ENCODE measurements at regions not wholly inside any gene's neighbourhood (a gene's known extent, or its start where the extent isn't known, plus 50 kb on each side); places are given as distances from the start of the nearest gene placed in this dataset.
"Not testable (repeated sequence)": the region's sequence is repeated elsewhere in the genome, so short reads cannot be mapped to it uniquely, and the experiment has no call there.

- Histone ChIP-seq H3K4me1 (ENCODE audit: control insufficient read depth, insufficient read depth, low read length, poor library complexity, severe bottlenecking) (no peaks in the 10 kb centered on the region), H3K27ac (ENCODE audit: insufficient read depth, low read length, poor library complexity, severe bottlenecking) (no peak overlapping the region), H3K27me3 (replicated peaks; ENCODE audit: control insufficient read depth, insufficient read depth, low read length, poor library complexity, severe bottlenecking) (no peaks in the 10 kb centered on the region), H3K4me3 (ENCODE audit: insufficient read depth, low read depth, low read length, poor library complexity, severe bottlenecking) (no peak overlapping the region), H3K9me3 (ENCODE audit: control insufficient read depth, low read length) (no peaks in the 10 kb centered on the region), H3K36me3 (ENCODE audit: control insufficient read depth, insufficient read depth, low read length) (no peaks in the 10 kb centered on the region)
- no peak for DNase-seq
These were observed 1111.0 kb upstream of the SLC39A10 start for GRCh38 chr2:194545978-194546377.

DNA sequence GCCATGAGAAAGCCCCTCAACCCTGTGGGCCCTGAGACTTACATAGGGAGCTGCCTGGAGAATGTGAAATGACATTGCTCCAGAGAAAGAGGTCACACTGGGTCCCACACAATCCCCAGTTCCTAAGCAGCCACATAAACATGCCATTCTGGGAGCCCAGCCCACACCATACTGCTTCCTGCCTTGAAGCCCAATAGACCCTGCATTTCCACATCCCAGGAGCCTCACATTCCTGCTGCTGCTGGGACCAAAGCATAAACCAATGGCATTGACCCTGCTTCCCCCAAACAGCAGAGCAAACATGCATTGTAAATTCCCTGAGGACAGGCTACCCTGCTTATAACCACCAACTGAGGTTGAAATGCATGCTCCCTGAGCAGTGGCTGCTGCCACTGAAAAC, 1117.6 kb upstream of the SLC39A10 start:
- Histone ChIP-seq H3K4me3 (ENCODE audit: insufficient read depth, low read depth, low read length, poor library complexity, severe bottlenecking) (no peak overlapping the region), H3K4me1 (ENCODE audit: control insufficient read depth, insufficient read depth, low read length, poor library complexity, severe bottlenecking) (no peaks in the 10 kb centered on the region), H3K27me3 (replicated peaks; ENCODE audit: control insufficient read depth, insufficient read depth, low read length, poor library complexity, severe bottlenecking) (no peaks in the 10 kb centered on the region), H3K36me3 (ENCODE audit: control insufficient read depth, insufficient read depth, low read length) (no peaks in the 10 kb centered on the region), H3K27ac (ENCODE audit: insufficient read depth, low read length, poor library complexity, severe bottlenecking) (no peak overlapping the region), H3K9me3 (ENCODE audit: control insufficient read depth, low read length) (no peaks in the 10 kb centered on the region)
- DNase-seq: no peak

DNA sequence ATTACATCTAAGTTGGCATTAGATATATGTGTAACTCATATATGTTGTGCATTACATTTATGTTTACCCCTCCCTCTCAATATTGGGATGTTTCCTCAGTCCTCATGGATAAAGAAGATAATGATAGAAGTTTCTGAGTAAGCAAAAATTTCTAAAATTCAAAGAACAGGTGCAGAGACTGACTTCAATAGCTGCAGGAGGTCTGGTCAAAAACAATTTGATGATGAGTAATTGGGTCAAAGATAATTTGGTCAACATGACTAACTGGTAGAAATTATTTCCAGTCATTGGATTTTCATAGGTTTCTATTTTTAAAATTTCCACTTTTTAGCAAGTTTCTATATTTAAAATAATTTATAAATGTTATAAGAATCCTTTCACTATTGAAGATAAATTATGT, 1130.9 kb upstream of the SLC39A10 start:
- no peaks in the 10 kb centered on the region for H3K27me3 ChIP-seq (replicated peaks; ENCODE audit: control insufficient read depth, insufficient read depth, low read length, poor library complexity, severe bottlenecking)
- H3K27ac ChIP-seq (ENCODE audit: insufficient read depth, low read length, poor library complexity, severe bottlenecking): no peak overlapping the region
- H3K4me3 ChIP-seq (ENCODE audit: insufficient read depth, low read depth, low read length, poor library complexity, severe bottlenecking): no peak overlapping the region

DNA sequence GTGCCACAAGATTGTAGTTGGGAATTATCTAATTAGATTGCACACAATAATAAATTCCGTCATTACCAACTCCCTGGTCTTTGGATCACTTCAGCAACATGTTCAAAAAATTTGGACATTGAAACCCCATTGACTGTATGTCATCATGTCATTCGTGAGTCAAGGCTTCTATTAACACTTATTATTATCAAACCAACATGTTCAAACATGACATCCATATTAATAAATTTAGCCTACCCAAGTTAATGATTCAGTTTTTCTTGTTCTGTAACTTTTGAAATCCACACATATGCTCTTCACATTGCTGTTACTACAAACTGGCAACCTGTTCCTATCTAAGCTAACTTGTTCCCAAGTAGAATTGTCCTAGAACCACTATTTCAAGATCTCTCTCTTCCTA, 1142.7 kb upstream of the SLC39A10 start:
- Histone ChIP-seq H3K27me3 (replicated peaks; ENCODE audit: control insufficient read depth, insufficient read depth, low read length, poor library complexity, severe bottlenecking) (no peaks in the 10 kb centered on the region), H3K4me3 (ENCODE audit: insufficient read depth, low read depth, low read length, poor library complexity, severe bottlenecking) (no peak overlapping the region), H3K36me3 (ENCODE audit: control insufficient read depth, insufficient read depth, low read length) (no peaks in the 10 kb centered on the region), H3K27ac (ENCODE audit: insufficient read depth, low read length, poor library complexity, severe bottlenecking) (no peak overlapping the region), H3K4me1 (ENCODE audit: control insufficient read depth, insufficient read depth, low read length, poor library complexity, severe bottlenecking) (no peaks in the 10 kb centered on the region), H3K9me3 (ENCODE audit: control insufficient read depth, low read length) (no peaks in the 10 kb centered on the region)
- no peak for DNase-seq

More for the DNA sequence above, 1130.9 kb upstream of the SLC39A10 start:
- Histone ChIP-seq H3K36me3 (ENCODE audit: control insufficient read depth, insufficient read depth, low read length) (no peaks in the 10 kb centered on the region), H3K4me1 (ENCODE audit: control insufficient read depth, insufficient read depth, low read length, poor library complexity, severe bottlenecking) (no peaks in the 10 kb centered on the region), H3K9me3 (ENCODE audit: control insufficient read depth, low read length) (no peaks in the 10 kb centered on the region)
- DNase-seq: no peak

DNA sequence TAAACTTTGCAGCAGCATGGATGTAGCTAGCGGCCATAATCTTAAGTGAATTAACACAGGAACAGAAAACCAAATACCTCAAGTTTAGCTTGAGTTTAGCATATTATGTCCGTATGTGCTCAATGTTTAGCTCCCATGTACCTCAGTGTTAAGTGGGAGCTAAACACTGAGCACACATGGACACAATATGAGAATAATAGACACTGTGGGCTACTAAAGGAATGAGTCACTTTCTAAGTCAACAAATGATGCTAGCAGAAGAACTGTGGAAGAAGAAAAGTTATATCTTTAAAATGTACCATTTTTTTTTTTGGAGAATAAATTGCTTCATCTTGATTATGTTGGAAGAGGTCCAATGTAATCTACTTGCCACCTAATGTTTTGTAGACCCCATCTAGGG, 1146.0 kb upstream of the SLC39A10 start:
- H3K9me3 ChIP-seq (ENCODE audit: control insufficient read depth, low read length); H3K4me1 ChIP-seq (ENCODE audit: control insufficient read depth, insufficient read depth, low read length, poor library complexity, severe bottlenecking); H3K27ac ChIP-seq (ENCODE audit: insufficient read depth, low read length, poor library complexity, severe bottlenecking); H3K27me3 ChIP-seq (replicated peaks; ENCODE audit: control insufficient read depth, insufficient read depth, low read length, poor library complexity, severe bottlenecking); H3K4me3 ChIP-seq (ENCODE audit: insufficient read depth, low read depth, low read length, poor library complexity, severe bottlenecking); DNase-seq; H3K36me3 ChIP-seq (ENCODE audit: control insufficient read depth, insufficient read depth, low read length): not testable (repeated sequence)

- H3K36me3 ChIP-seq (ENCODE audit: control insufficient read depth, insufficient read depth, low read length); H3K27ac ChIP-seq (ENCODE audit: insufficient read depth, low read length, poor library complexity, severe bottlenecking); DNase-seq; H3K4me1 ChIP-seq (ENCODE audit: control insufficient read depth, insufficient read depth, low read length, poor library complexity, severe bottlenecking); H3K9me3 ChIP-seq (ENCODE audit: control insufficient read depth, low read length); H3K4me3 ChIP-seq (ENCODE audit: insufficient read depth, low read depth, low read length, poor library complexity, severe bottlenecking); H3K27me3 ChIP-seq (replicated peaks; ENCODE audit: control insufficient read depth, insufficient read depth, low read length, poor library complexity, severe bottlenecking): not testable (repeated sequence)
These were observed 1152.2 kb upstream of the SLC39A10 start for GRCh38 chr2:194504876-194505275.

DNA sequence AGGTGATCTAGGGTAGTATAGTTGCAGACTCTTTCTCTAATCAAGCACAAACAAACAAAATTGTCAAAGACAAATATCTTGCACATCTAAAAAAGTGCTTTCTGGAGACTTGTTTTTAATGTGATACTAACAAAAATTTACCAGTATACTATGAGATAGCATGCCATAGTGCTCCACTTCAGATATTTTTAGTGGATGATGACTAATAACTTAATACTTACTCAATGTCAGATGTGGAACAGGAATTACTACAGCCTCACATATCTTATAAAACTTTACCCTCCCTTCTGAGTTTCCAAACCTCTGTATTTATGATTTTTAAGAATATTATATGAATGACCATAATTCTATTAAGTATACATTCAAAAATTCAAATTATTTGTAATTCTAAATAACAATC, 1162.0 kb upstream of the SLC39A10 start:
- Histone ChIP-seq H3K36me3 (ENCODE audit: control insufficient read depth, insufficient read depth, low read length) (no peaks in the 10 kb centered on the region), H3K9me3 (ENCODE audit: control insufficient read depth, low read length) (no peaks in the 10 kb centered on the region), H3K4me1 (ENCODE audit: control insufficient read depth, insufficient read depth, low read length, poor library complexity, severe bottlenecking) (no peaks in the 10 kb centered on the region), H3K4me3 (ENCODE audit: insufficient read depth, low read depth, low read length, poor library complexity, severe bottlenecking) (no peak overlapping the region), H3K27ac (ENCODE audit: insufficient read depth, low read length, poor library complexity, severe bottlenecking) (no peak overlapping the region), H3K27me3 (replicated peaks; ENCODE audit: control insufficient read depth, insufficient read depth, low read length, poor library complexity, severe bottlenecking) (no peaks in the 10 kb centered on the region)
- no peak for DNase-seq

GRCh38 chr2:194494401-194494800, 1162.6 kb upstream of the SLC39A10 start:
- Histone ChIP-seq H3K4me1 (ENCODE audit: control insufficient read depth, insufficient read depth, low read length, poor library complexity, severe bottlenecking) (no peaks in the 10 kb centered on the region), H3K36me3 (ENCODE audit: control insufficient read depth, insufficient read depth, low read length) (no peaks in the 10 kb centered on the region), H3K9me3 (ENCODE audit: control insufficient read depth, low read length) (no peaks in the 10 kb centered on the region), H3K27ac (ENCODE audit: insufficient read depth, low read length, poor library complexity, severe bottlenecking) (no peak overlapping the region), H3K4me3 (ENCODE audit: insufficient read depth, low read depth, low read length, poor library complexity, severe bottlenecking) (no peak overlapping the region), H3K27me3 (replicated peaks; ENCODE audit: control insufficient read depth, insufficient read depth, low read length, poor library complexity, severe bottlenecking) (no peaks in the 10 kb centered on the region)
- DNase-seq: no peak

- Histone ChIP-seq H3K36me3 (ENCODE audit: control insufficient read depth, insufficient read depth, low read length) (no peaks in the 10 kb centered on the region), H3K4me1 (ENCODE audit: control insufficient read depth, insufficient read depth, low read length, poor library complexity, severe bottlenecking) (no peaks in the 10 kb centered on the region), H3K27ac (ENCODE audit: insufficient read depth, low read length, poor library complexity, severe bottlenecking) (no peak overlapping the region), H3K4me3 (ENCODE audit: insufficient read depth, low read depth, low read length, poor library complexity, severe bottlenecking) (no peak overlapping the region), H3K27me3 (replicated peaks; ENCODE audit: control insufficient read depth, insufficient read depth, low read length, poor library complexity, severe bottlenecking) (no peaks in the 10 kb centered on the region), H3K9me3 (ENCODE audit: control insufficient read depth, low read length) (no peaks in the 10 kb centered on the region)
- no peak for DNase-seq
These were observed 1165.5 kb upstream of the SLC39A10 start for GRCh38 chr2:194491409-194492115.

DNA sequence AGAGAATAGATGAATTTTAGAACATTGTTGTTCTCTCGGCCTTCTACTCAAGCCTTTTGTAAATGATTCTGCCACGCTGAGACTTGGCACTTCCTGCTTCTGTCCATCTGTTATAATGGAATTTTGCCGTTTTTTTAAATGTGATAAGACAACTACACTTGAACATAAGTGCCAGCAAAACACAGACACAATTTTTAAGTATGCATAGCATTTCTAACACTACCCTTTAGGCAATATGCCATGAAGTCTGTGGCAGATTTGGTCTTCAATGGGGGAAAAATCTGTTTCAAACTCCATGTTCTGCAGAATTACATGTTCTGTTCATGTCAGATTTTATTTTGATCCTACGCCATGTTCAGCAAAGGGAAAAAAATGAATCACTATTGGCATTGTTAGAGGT, 1170.7 kb upstream of the SLC39A10 start:
- H3K36me3 ChIP-seq (ENCODE audit: control insufficient read depth, insufficient read depth, low read length): no peaks in the 10 kb centered on the region
- no peak overlapping the region for H3K4me3 ChIP-seq (ENCODE audit: insufficient read depth, low read depth, low read length, poor library complexity, severe bottlenecking)
- no peaks in the 10 kb centered on the region for H3K27me3 ChIP-seq (replicated peaks; ENCODE audit: control insufficient read depth, insufficient read depth, low read length, poor library complexity, severe bottlenecking)
- no peak overlapping the region for H3K27ac ChIP-seq (ENCODE audit: insufficient read depth, low read length, poor library complexity, severe bottlenecking)
- H3K9me3 ChIP-seq (ENCODE audit: control insufficient read depth, low read length): no peaks in the 10 kb centered on the region
- DNase-seq: no peak
- no peaks in the 10 kb centered on the region for H3K4me1 ChIP-seq (ENCODE audit: control insufficient read depth, insufficient read depth, low read length, poor library complexity, severe bottlenecking)
